ENCODE measurements at regions not wholly inside any gene's neighbourhood (a gene's known extent, or its start where the extent isn't known, plus 50 kb on each side); places are given as distances from the start of the nearest gene placed in this dataset.

DNA sequence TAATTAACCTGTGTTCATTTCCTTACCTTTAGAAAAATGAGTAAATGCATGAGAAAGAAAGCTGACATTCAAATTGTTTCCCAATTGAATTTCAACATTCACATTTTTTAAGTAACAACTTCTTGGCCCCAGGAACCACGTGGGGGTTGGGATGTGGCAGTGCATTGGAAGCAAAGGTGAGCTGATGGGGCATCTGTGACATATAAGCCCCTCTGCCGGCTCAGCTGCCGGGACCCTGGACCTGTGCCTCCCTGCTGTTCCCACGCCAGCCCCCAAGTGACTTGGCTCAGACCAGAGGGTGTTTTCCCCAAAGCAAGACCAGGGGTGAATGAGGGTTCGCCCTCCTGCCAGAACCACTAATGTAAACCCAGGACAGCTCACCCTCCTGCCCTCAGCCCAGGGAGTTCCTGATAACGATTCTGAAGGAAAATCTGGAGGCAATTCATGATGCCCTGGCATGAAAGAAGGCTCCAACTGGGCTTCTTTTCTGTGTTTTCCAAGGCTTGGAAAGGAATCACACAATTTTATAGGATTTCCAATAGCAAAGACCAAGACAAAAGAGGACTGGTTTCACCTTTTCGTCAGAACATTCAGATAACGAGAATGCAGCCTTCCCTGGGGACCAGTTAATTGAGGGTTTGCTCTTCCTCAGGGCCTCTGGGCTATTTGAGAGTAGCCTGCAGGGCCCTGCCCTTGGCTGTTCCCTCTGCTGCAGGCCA is 193.2 kb upstream of the TWIST2 start:
- Histone ChIP-seq H3K4me3 (no peak overlapping the region), H3K27ac (no peak overlapping the region), H3K36me3 (no peaks in the 10 kb centered on the region), H3K9me3 (no peaks in the 10 kb centered on the region), H3K27me3 (no peaks in the 10 kb centered on the region), H3K4me1 (peaks cover 9% of the 10 kb centered on the region)
- intact Hi-C loops (cut with DNase I), result no loop called here
- TF ChIP-seq POLR2A (IDR thresholded peaks at IDR 0.05) (no peak), POLR2AphosphoS5 (IDR thresholded peaks at IDR 0.05; ENCODE audit: insufficient read depth in 1 of 2, low read depth in 1 of 2) (no peak)
- TF ChIP-seq, protein P1, sequence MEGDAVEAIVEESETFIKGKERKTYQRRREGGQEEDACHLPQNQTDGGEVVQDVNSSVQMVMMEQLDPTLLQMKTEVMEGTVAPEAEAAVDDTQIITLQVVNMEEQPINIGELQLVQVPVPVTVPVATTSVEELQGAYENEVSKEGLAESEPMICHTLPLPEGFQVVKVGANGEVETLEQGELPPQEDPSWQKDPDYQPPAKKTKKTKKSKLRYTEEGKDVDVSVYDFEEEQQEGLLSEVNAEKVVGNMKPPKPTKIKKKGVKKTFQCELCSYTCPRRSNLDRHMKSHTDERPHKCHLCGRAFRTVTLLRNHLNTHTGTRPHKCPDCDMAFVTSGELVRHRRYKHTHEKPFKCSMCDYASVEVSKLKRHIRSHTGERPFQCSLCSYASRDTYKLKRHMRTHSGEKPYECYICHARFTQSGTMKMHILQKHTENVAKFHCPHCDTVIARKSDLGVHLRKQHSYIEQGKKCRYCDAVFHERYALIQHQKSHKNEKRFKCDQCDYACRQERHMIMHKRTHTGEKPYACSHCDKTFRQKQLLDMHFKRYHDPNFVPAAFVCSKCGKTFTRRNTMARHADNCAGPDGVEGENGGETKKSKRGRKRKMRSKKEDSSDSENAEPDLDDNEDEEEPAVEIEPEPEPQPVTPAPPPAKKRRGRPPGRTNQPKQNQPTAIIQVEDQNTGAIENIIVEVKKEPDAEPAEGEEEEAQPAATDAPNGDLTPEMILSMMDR (IDR thresholded peaks at IDR 0.05), result no peak
- DNase-seq (ENCODE audit: extremely low spot score in 2 of 2), result peak in 1 of 2 donors; percentile 52

GRCh38 chr2:238655198-238655860 is 192.6 kb upstream of the TWIST2 start:
- Histone ChIP-seq H3K27me3 (no peaks in the 10 kb centered on the region), H3K27ac (no peak overlapping the region), H3K4me1 (peaks cover 9% of the 10 kb centered on the region), H3K4me3 (no peak overlapping the region), H3K9me3 (no peaks in the 10 kb centered on the region), H3K36me3 (no peaks in the 10 kb centered on the region)
- intact Hi-C loops (cut with DNase I), result no loop called here
- TF ChIP-seq POLR2A (IDR thresholded peaks at IDR 0.05), result no peak
- TF ChIP-seq, protein P1 (IDR thresholded peaks at IDR 0.05), result no peak
- TF ChIP-seq POLR2AphosphoS5 (IDR thresholded peaks at IDR 0.05; ENCODE audit: insufficient read depth in 1 of 2, low read depth in 1 of 2), result no peak
- DNase-seq (ENCODE audit: extremely low spot score in 2 of 2), result peak in 1 of 2 donors; percentile 67

GRCh38 chr2:238655974-238656722 is 191.7 kb upstream of the TWIST2 start:
- Histone ChIP-seq H3K27me3 (no peaks in the 10 kb centered on the region), H3K27ac (no peak overlapping the region), H3K4me3 (no peak overlapping the region), H3K9me3 (no peaks in the 10 kb centered on the region), H3K36me3 (no peaks in the 10 kb centered on the region), H3K4me1 (peaks cover 9% of the 10 kb centered on the region)
- no peak for TF ChIP-seq POLR2AphosphoS5 (IDR thresholded peaks at IDR 0.05; ENCODE audit: insufficient read depth in 1 of 2, low read depth in 1 of 2)
- no peak for TF ChIP-seq POLR2A (IDR thresholded peaks at IDR 0.05)
- TF ChIP-seq, protein P1 (IDR thresholded peaks at IDR 0.05), result no peak
- peak in 1 of 2 donors; percentile 64 for DNase-seq (ENCODE audit: extremely low spot score in 2 of 2)
- intact Hi-C loops (cut with DNase I), result no loop called here

DNA sequence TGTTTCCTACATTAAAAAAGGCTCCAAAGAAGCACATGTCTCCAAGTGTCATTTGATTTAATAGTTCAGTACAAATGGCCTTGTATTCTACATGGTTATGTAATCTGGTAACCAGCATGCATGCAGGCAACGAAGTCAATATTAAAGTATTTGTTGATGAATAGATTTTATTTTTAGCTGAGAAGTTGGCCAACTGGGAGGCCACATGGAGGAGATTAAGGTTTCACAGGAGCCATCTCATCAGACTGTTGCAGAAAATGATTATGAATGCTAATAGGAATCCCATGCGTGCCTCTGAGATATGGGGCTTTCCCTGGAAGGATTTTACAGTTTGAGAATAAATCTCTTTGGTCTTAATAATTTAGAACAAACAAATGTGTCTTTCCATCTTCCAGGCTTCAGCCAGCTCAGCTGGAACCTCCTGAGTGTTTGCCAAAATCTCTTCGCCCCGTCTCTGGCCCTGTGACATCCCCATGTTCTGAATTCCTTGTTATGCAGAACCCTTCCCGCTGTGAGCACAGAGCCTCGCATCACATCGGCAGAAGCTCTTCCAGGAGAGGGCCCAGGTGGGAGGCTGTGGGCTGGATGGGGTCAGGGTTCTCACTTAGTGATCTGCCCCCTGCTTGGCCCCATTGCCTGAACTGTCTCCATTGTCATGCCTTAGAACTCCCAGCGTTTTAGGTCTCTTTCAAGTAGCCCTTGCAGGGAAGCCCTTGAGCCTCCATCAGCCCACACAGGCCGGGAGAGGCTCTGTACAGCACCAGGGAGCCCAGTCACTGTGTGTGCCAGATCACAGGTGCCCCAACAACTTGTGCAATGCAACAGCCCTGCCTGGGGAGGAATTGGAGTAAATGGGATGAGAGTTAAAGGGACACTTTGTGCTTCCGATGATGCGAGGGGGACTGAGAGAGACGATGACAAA is 190.5 kb upstream of the TWIST2 start:
- Histone ChIP-seq H3K9me3 (no peaks in the 10 kb centered on the region), H3K27ac (no peak overlapping the region), H3K36me3 (no peaks in the 10 kb centered on the region), H3K27me3 (no peaks in the 10 kb centered on the region), H3K4me1 (peaks cover 9% of the 10 kb centered on the region), H3K4me3 (no peak overlapping the region)
- peak in 1 of 2 donors; percentile 74 for DNase-seq (ENCODE audit: extremely low spot score in 2 of 2)
- intact Hi-C loops (cut with DNase I), result no loop called here
- TF ChIP-seq POLR2AphosphoS5 (IDR thresholded peaks at IDR 0.05; ENCODE audit: insufficient read depth in 1 of 2, low read depth in 1 of 2), result no peak
- TF ChIP-seq, protein P1 (IDR thresholded peaks at IDR 0.05), result no peak

Measured in vagina (tissue), 2 donors.